Panc1 (cell line): ENCODE measurements at regions not wholly inside any gene's neighbourhood (a gene's known extent, or its start where the extent isn't known, plus 50 kb on each side); places are given as distances from the start of the nearest gene placed in this dataset.

Experiments used
- ATAC-seq: fragments of 200-7000 bp; cut with Tn5 transposase; 2 replicates; pipeline ENCODE4 v1.9.1; 2020; ENCODE audit warnings: mild to moderate bottlenecking, moderate library complexity
- BruUV-seq: library from RNA; stranded (reverse); fragments of 400-500 nt; replicated peaks from 2 replicates; lab custom pipeline; 2021; lab: Mats Ljungman, UMichigan
- CTCF ChIA-PET: fragments of 300-600 bp; sonication (Branson Sonifier 250); formaldehyde crosslinking; loops from one replicate; lab custom pipeline; 2022; ENCODE audit warnings: antibody characterized with exemption; lab: Charles Lee
- POLR2A ChIA-PET: fragments of 300-600 bp; sonication (Branson Sonifier 250); formaldehyde crosslinking; loops from one replicate; lab custom pipeline; 2022; ENCODE audit warnings: antibody characterized with exemption; lab: Charles Lee
- DNase-seq: peaks from one replicate; pipeline ENCODE4 v3.0.0-alpha.2; 2010; ENCODE audit warnings: low read depth, low spot score
- H3K27ac ChIP-seq: 2 replicates; pipeline ENCODE4 v1.5.1; 2011; ENCODE audit warnings: mild to moderate bottlenecking, low read length, inconsistent platforms
- H3K27me3 ChIP-seq: fragments of 200-500 bp; sonication (Bioruptor generic); 2 replicates; pipeline ENCODE4 v1.6.0; 2014; ENCODE audit warnings: low read length, inconsistent platforms; ENCODE audit not compliant: control insufficient read depth, insufficient read depth
- H3K36me3 ChIP-seq: fragments of 200-500 bp; sonication (Bioruptor generic); 2 replicates; pipeline ENCODE4 v1.5.1; 2014; ENCODE audit warnings: inconsistent platforms, mild to moderate bottlenecking, low read length, moderate library complexity; ENCODE audit not compliant: control insufficient read depth, insufficient read depth
- H3K4me1 ChIP-seq: 2 replicates; pipeline ENCODE4 v1.5.1; 2011; ENCODE audit warnings: inconsistent platforms, mild to moderate bottlenecking, low read length, moderate library complexity; ENCODE audit not compliant: control insufficient read depth, insufficient read depth
- H3K4me3 ChIP-seq, 2 experiments: 2 replicates each; pipeline ENCODE4 v1.5.1; 2011 to 2012; ENCODE audit warnings: low read depth in 2 of 2, low read length in 2 of 2, mild to moderate bottlenecking in 2 of 2, inconsistent platforms in 1 of 2, moderate library complexity in 1 of 2
- H3K9me3 ChIP-seq: fragments of 200-500 bp; sonication (Bioruptor generic); 2 replicates; pipeline ENCODE4 v1.5.1; 2014; ENCODE audit warnings: low read depth, mild to moderate bottlenecking, inconsistent platforms, low read length, moderate library complexity; ENCODE audit not compliant: control insufficient read depth, insufficient read depth
- CTCF ChIP-seq: fragments of 450-650 bp; IDR thresholded peaks from 2 replicates; pipeline ENCODE4 v1.5.1; 2017; ENCODE audit warnings: mild to moderate bottlenecking
- POLR2AphosphoS5 ChIP-seq: IDR thresholded peaks from 2 replicates; pipeline ENCODE4 v1.6.1; 2012; ENCODE audit warnings: mild to moderate bottlenecking, low read depth, low read length, moderate library complexity
- REST ChIP-seq, 2 experiments: IDR thresholded peaks; 2 replicates each; pipeline ENCODE4 v1.6.1; 2011 to 2012; ENCODE audit warnings: low read depth in 2 of 2, control low read depth in 1 of 2, low read length in 1 of 2, mild to moderate bottlenecking in 1 of 2, moderate library complexity in 1 of 2; ENCODE audit not compliant: insufficient read depth in 1 of 2
- SIN3A ChIP-seq: IDR thresholded peaks from 2 replicates; pipeline ENCODE4 v1.6.1; 2012; ENCODE audit warnings: low read depth, mild to moderate bottlenecking, low read length, moderate library complexity, borderline replicate concordance; ENCODE audit not compliant: insufficient read depth
- TCF7L2 ChIP-seq: IDR thresholded peaks from 2 replicates; pipeline ENCODE4 v1.6.1; 2011; ENCODE audit warnings: mild to moderate bottlenecking, low read depth, low read length, inconsistent platforms
- in situ Hi-C: cut with HindIII; loops from 2 replicates; pipeline ENCODE4 v1.10.0; 2016; ENCODE audit warnings: low sequenced_read_pairs, low pct_unique_long_range_greater_than_20kb
- intact Hi-C: fragments of 100-400 bp; cut with micrococcal nuclease; formaldehyde crosslinking; loops from one replicate; pipeline ENCODE4 v1.10.0; 2022; ENCODE audit not compliant: unreplicated experiment

GRCh38 chr3:46097691-46098241 is 70.5 kb upstream of the XCR1 start:
- H3K4me3 ChIP-seq, result no peak overlapping the region
- no peaks in the 10 kb centered on the region for H3K4me1 ChIP-seq
- intact Hi-C loops (no loop called here), in situ Hi-C loops (no loop called here)
- H3K36me3 ChIP-seq, result no peaks in the 10 kb centered on the region
- no TSS peak for BruUV-seq
- ATAC-seq, result no peak
- CTCF ChIA-PET, result no interaction called here
- no peak overlapping the region for H3K27ac ChIP-seq
- POLR2A ChIA-PET, result no interaction called here
- no peak for DNase-seq
- no peak for TF ChIP-seq POLR2AphosphoS5
- no peak for TF ChIP-seq CTCF
- no peak for TF ChIP-seq SIN3A
- no peak for TF ChIP-seq REST (IDR thresholded peaks at IDR 0.05; ENCODE audit: insufficient read depth in 1 of 2, low read depth in 2 of 2, low read length in 1 of 2)
- no peak for TF ChIP-seq TCF7L2
- no peaks in the 10 kb centered on the region for H3K9me3 ChIP-seq
- H3K27me3 ChIP-seq, result no peaks in the 10 kb centered on the region

DNA sequence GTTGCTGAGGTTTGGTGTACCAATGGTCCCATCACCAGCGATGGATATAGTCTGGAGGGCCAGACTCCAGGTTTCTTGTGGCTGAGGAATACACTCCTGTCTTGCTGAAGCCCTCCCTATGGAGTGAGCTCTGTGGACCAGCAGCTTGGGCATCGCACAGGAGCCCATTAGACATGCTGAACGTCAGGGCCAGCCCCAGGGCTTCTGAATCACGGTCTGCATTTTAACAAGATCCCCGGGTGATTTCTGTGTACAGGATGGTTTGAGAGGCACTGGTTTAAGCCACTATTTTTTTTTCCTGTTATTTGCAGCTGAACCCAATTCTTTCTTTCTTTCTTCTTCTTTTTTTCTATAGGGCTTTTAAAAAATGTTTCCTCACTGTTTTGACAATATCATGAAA is 69.5 kb upstream of the XCR1 start:
- intact Hi-C loops, result no loop called here
- POLR2A ChIA-PET, result no interaction called here
- no peak for DNase-seq
- Histone ChIP-seq H3K4me1 (no peaks in the 10 kb centered on the region), H3K36me3 (no peaks in the 10 kb centered on the region), H3K4me3 (no peak overlapping the region), H3K27me3 (no peaks in the 10 kb centered on the region), H3K27ac (no peak overlapping the region), H3K9me3 (no peaks in the 10 kb centered on the region)
- no TSS peak for BruUV-seq
- in situ Hi-C loops, result no loop called here
- ATAC-seq, result no peak
- TF ChIP-seq CTCF, result no peak
- no peak for TF ChIP-seq TCF7L2
- no peak for TF ChIP-seq POLR2AphosphoS5
- TF ChIP-seq SIN3A, result no peak
- TF ChIP-seq REST (IDR thresholded peaks at IDR 0.05; ENCODE audit: insufficient read depth in 1 of 2, low read depth in 2 of 2, low read length in 1 of 2), result no peak
- CTCF ChIA-PET, result no interaction called here
